OCI-LY7 (cell line): ENCODE measurements at regions not wholly inside any gene's neighbourhood (a gene's known extent, or its start where the extent isn't known, plus 50 kb on each side); places are given as distances from the start of the nearest gene placed in this dataset.

Source experiments
- EZH2phosphoT487 ChIP-seq: fragments of 200-600 bp; sonication (generic); IDR thresholded peaks from 2 replicates; pipeline ENCODE4 v1.6.1; 2018; ENCODE audit warnings: low read depth, borderline replicate concordance, mild to moderate bottlenecking, mixed run types, antibody characterized with exemption, low read length, moderate library complexity, mixed read lengths
- TF ChIP-seq, protein P1 (sequence below): fragments of 200-600 bp; sonication (generic); conservative IDR thresholded peaks from 2 replicates; pipeline ENCODE4 v1.5.1; 2014; ENCODE audit warnings: mild to moderate bottlenecking, antibody characterized with exemption, low read length, moderate library complexity, mixed read lengths

DNA sequence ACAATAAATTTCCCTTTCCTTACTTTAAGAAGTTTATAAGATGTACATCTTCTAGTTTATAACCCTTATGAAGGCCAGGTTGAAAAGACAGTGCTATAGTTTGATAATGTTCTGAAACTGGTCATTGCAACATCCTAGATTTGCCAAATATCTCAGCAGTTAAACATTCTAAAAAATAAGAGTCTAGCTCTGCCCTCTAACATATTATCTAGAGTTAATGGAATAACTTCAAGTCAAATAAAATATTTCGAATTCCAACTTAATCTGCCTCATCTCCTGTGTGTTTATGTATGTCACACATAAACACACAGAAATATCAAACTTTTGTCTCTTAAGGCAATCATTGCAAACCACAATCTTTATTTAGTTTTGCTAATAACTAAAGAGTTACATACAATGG is 796.6 kb downstream of the TLE1 start:
- TF ChIP-seq, protein P1, sequence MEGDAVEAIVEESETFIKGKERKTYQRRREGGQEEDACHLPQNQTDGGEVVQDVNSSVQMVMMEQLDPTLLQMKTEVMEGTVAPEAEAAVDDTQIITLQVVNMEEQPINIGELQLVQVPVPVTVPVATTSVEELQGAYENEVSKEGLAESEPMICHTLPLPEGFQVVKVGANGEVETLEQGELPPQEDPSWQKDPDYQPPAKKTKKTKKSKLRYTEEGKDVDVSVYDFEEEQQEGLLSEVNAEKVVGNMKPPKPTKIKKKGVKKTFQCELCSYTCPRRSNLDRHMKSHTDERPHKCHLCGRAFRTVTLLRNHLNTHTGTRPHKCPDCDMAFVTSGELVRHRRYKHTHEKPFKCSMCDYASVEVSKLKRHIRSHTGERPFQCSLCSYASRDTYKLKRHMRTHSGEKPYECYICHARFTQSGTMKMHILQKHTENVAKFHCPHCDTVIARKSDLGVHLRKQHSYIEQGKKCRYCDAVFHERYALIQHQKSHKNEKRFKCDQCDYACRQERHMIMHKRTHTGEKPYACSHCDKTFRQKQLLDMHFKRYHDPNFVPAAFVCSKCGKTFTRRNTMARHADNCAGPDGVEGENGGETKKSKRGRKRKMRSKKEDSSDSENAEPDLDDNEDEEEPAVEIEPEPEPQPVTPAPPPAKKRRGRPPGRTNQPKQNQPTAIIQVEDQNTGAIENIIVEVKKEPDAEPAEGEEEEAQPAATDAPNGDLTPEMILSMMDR, result no peak
- no peak for TF ChIP-seq EZH2phosphoT487
